HUES48 (cell line): ENCODE measurements at regions not wholly inside any gene's neighbourhood (a gene's known extent, or its start where the extent isn't known, plus 50 kb on each side); places are given as distances from the start of the nearest gene placed in this dataset.
"Not testable (repeated sequence)": the region's sequence is repeated elsewhere in the genome, so short reads cannot be mapped to it uniquely, and the experiment has no call there.

Source experiments
- H3K27ac ChIP-seq: one replicate; pipeline ENCODE4 v1.7.0; 2013; ENCODE audit warnings: low read depth, low read length, inconsistent platforms
- H3K27me3 ChIP-seq: 2 replicates; pipeline ENCODE4 v1.6.1; 2013; ENCODE audit warnings: mild to moderate bottlenecking, low read length; ENCODE audit not compliant: control insufficient read depth, insufficient read depth
- H3K36me3 ChIP-seq: 2 replicates; pipeline ENCODE4 v1.6.1; 2013; ENCODE audit warnings: low read length; ENCODE audit not compliant: control insufficient read depth, insufficient read depth
- H3K4me1 ChIP-seq: 2 replicates; pipeline ENCODE4 v1.6.1; 2013; ENCODE audit warnings: mild to moderate bottlenecking, low read length; ENCODE audit not compliant: control insufficient read depth, insufficient read depth
- H3K4me3 ChIP-seq: 2 replicates; pipeline ENCODE4 v1.5.1; 2013; ENCODE audit warnings: mild to moderate bottlenecking, low read depth, low read length
- H3K9ac ChIP-seq: 2 replicates; pipeline ENCODE4 v1.6.1; 2013; ENCODE audit warnings: mild to moderate bottlenecking, low read depth, low read length, moderate library complexity
- H3K9me3 ChIP-seq: 2 replicates; pipeline ENCODE4 v1.6.1; 2013; ENCODE audit warnings: low read length; ENCODE audit not compliant: control insufficient read depth, insufficient read depth

DNA sequence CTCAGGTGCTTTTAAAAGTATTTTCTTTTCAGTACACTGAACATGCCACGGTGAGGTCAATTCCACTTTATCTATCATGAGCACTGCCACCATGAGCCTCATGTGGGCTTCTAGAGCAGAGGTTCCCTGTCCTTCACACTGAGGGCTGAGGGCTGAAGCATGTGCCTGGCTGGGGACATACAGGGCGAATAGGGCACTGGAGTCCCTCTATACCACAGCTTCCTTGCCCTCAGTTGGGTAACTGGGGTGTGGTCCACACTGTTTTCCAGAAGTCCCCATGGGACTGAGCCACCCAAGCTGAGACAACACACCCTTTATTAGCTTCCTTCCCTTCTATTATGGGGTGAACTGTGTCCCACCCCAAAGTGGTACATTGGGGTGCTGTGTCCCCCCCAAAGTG, 172.2 kb upstream of the ID2 start:
- H3K27me3 ChIP-seq = no peaks in the 10 kb centered on the region

GRCh38 chr2:8510055-8510454, 171.8 kb upstream of the ID2 start:
- H3K27me3 ChIP-seq, H3K9me3 ChIP-seq, H3K4me1 ChIP-seq, H3K9ac ChIP-seq, H3K27ac ChIP-seq, H3K36me3 ChIP-seq, H3K4me3 ChIP-seq: not testable (repeated sequence)

More for the DNA sequence above, 172.2 kb upstream of the ID2 start:
- Histone ChIP-seq H3K9me3 (peaks cover 4% of the 10 kb centered on the region), H3K4me3 (no peak overlapping the region), H3K36me3 (no peaks in the 10 kb centered on the region), H3K9ac (no peak overlapping the region), H3K27ac (no peak overlapping the region), H3K4me1 (no peaks in the 10 kb centered on the region)

- Histone ChIP-seq H3K36me3 (no peaks in the 10 kb centered on the region), H3K27ac (no peak overlapping the region), H3K9me3 (peaks cover 4% of the 10 kb centered on the region), H3K9ac (no peak overlapping the region), H3K4me3 (no peak overlapping the region), H3K4me1 (no peaks in the 10 kb centered on the region), H3K27me3 (no peaks in the 10 kb centered on the region)
Measured at GRCh38 chr2:8510519-8510918, 171.3 kb upstream of the ID2 start.

DNA sequence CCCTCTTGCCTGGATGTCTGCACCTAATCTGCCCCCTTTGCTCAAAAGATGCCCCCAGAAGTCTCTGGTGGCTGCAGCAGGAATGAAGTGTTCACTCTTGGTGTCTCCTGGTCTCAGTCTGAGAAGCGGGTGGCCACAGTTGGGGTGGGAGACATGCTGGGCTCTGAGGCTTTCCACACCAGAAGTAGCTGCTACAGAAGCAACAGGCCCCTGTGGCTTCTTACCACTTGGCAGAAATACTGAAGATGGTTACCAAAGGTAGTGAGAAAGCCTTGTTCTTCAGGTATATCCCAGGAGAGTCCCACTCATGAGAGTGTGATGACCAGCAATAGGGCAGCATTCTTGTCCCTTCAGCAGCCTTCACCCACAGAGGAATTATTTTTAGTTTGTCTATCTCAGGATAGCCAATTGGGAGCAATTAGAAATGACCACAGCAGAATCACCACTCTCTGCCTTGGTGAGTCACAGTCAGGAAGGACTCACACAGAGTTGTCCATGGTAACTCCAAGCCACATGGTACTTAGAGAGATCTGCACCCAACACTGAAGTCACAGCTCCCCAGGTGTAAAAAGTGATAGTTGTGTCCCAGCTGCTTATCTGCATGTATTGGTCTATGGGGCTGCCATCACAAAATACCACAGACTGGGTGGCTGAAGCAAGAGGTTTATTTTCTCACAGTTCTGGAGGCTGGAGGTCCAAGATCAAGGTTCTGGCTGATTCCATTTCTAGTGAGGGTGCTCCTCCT, 169.8 kb upstream of the ID2 start:
- no peaks in the 10 kb centered on the region for H3K4me1 ChIP-seq
- no peak overlapping the region for H3K9ac ChIP-seq
- H3K4me3 ChIP-seq = no peak overlapping the region
- no peak overlapping the region for H3K27ac ChIP-seq
- H3K9me3 ChIP-seq = peaks cover 4% of the 10 kb centered on the region
- H3K27me3 ChIP-seq = no peaks in the 10 kb centered on the region
- no peaks in the 10 kb centered on the region for H3K36me3 ChIP-seq

DNA sequence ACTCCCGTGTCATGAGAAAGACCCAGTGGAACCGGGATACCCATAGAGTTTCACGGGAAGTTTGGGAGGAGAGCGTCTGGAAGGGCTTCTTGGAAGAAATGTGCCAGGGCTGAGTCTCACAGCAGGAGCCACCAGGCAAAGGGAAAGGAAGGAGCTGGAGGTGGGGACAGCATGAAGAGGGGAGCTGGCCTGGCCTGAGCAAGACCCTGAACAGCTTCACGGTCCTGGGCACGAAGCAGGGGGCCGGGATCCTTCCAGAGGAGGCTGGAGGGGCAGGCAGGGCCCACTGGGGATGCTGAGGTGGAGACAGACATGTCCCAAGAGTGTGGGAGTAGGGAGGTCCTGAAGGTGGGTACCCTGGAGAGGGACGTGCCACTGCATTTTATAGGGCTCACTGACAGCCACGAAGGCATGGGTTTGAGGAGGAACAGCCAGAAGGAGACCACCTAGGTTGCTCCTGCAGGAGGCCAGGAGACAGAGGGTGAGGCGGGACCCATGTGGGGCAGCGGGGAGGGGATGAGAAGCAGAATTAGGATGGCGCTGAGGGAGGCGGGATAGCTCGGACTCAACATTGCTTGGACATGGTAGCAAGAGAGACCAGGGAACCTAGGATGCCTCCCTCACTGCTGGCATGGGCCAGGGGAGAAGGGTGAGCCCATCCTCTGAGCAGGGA, 168.1 kb upstream of the ID2 start:
- no peaks in the 10 kb centered on the region for H3K27me3 ChIP-seq
- H3K4me3 ChIP-seq = no peak overlapping the region
- H3K4me1 ChIP-seq = no peaks in the 10 kb centered on the region
- H3K9ac ChIP-seq = no peak overlapping the region
- H3K27ac ChIP-seq = no peak overlapping the region
- peaks cover 4% of the 10 kb centered on the region for H3K9me3 ChIP-seq
- H3K36me3 ChIP-seq = no peaks in the 10 kb centered on the region

DNA sequence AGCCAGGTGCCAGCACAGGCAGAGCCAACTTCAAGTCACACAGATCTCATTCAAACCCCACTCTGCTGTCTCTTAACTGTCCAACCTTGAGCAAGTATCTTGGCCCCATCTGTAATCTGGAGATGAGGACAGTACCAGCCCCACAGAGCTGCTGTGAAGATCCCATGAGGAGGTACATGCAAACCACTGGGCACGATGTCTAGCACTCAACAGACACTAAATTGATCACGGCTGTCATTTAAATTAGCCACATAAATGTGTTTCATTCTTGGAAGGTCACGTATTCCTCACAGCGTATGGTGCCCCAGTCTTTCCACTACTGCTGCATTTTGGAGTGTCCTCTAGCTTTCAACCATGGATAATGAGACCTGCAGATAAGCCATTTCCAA, 167.6 kb upstream of the ID2 start:
- Histone ChIP-seq H3K27me3 (no peaks in the 10 kb centered on the region), H3K36me3 (no peaks in the 10 kb centered on the region), H3K27ac (no peak overlapping the region), H3K9me3 (peaks cover 4% of the 10 kb centered on the region), H3K9ac (no peak overlapping the region), H3K4me3 (no peak overlapping the region), H3K4me1 (no peaks in the 10 kb centered on the region)

DNA sequence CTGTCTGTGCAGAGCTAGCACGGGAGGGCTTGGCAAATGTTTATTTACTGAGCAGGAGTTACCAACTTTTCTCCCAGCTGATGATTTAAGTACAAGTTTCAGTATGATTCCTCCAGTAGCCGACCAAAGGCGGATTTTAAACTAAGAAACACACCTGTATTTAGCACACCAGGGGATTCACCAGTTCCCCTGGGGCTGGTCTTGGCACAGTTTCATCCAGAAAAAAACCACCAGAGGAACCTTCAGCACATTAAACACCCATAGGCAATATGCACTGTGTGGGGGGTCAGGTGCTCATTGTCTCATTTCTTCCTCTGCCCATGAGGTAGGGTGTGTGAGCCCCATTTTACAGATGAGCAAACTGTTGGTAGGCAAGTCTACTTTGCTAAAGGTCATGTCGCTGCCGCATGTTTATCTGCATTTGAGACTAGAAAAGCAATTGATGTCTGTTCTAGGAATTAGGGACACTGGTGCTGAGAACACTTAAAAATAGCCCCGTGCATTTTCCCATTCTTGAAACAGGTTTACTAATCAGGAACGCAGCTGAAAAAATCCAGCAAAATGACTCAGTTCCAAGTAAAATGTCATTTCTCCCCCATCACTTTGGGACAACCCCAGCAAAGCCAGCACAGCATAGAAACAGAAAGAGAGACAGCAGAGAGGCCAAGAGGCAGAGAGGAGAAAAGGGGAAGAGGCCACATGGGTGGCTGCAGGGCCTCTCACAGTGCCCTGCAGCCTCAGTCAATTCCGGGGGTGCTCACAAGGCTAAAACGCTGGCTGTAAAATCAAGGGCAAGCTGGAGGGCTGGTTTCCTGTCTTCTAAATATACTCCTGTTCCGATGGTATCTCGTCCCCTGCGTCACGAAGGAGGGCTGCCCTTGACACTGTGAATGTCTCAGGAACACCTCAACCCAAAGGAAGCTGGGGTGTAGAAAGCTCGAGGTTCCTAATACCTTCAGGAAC, 166.8 kb upstream of the ID2 start:
- no peak overlapping the region for H3K4me3 ChIP-seq

DNA sequence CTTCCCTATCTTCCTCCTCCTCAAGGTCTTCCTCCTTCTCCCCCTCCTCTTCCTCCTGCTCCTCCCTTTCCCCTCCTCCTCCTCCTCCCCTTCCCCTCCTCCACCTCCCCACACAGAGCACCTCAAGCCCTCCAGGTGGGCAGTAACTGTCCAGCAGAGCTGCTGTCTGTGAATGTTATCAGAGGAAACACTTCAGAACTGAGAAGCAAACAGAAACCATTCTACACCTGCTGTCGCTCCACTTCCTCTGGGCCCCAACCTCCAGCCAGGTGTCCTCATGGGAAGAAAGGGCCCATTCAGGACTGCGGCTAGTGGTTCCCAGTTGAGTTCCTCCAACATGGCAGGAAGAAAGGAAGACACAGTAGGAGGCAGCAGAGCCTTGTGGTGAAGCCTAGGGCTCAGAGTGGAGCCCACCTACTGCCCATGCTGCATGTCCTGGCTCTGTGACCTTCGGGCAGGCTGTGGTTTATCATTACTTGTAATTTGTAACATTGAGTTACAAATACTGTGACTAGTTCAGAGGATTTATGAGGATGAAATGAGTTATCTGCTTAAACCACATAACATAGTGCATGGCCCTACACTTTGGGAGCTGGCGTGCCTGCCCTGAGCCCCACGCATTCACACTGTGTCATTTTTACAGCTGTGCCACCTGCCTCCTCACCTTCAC, 165.9 kb upstream of the ID2 start:
- Histone ChIP-seq H3K27me3 (no peaks in the 10 kb centered on the region), H3K36me3 (no peaks in the 10 kb centered on the region), H3K9ac (no peak overlapping the region), H3K4me3 (no peak overlapping the region), H3K27ac (no peak overlapping the region), H3K9me3 (no peaks in the 10 kb centered on the region), H3K4me1 (no peaks in the 10 kb centered on the region)

More for the DNA sequence above, 166.8 kb upstream of the ID2 start:
- H3K36me3 ChIP-seq = no peaks in the 10 kb centered on the region
- H3K27me3 ChIP-seq = no peaks in the 10 kb centered on the region
- H3K27ac ChIP-seq = no peak overlapping the region
- no peaks in the 10 kb centered on the region for H3K9me3 ChIP-seq
- no peaks in the 10 kb centered on the region for H3K4me1 ChIP-seq
- H3K9ac ChIP-seq = no peak overlapping the region

- Histone ChIP-seq H3K9me3 (no peaks in the 10 kb centered on the region), H3K27ac (no peak overlapping the region), H3K36me3 (no peaks in the 10 kb centered on the region), H3K27me3 (no peaks in the 10 kb centered on the region), H3K4me3 (no peak overlapping the region), H3K9ac (no peak overlapping the region), H3K4me1 (no peaks in the 10 kb centered on the region)
Measured at GRCh38 chr2:8517850-8518498, 163.9 kb upstream of the ID2 start.

- no peak overlapping the region for H3K9ac ChIP-seq
- no peaks in the 10 kb centered on the region for H3K27me3 ChIP-seq
- H3K36me3 ChIP-seq = no peaks in the 10 kb centered on the region
- no peak overlapping the region for H3K27ac ChIP-seq
- H3K4me3 ChIP-seq = no peak overlapping the region
- H3K9me3 ChIP-seq = no peaks in the 10 kb centered on the region
- H3K4me1 ChIP-seq = no peaks in the 10 kb centered on the region
Measured at GRCh38 chr2:8518979-8519668, 162.7 kb upstream of the ID2 start.
